ENCODE measurements at regions not wholly inside any gene's neighbourhood (a gene's known extent, or its start where the extent isn't known, plus 50 kb on each side); places are given as distances from the start of the nearest gene placed in this dataset.

DNA sequence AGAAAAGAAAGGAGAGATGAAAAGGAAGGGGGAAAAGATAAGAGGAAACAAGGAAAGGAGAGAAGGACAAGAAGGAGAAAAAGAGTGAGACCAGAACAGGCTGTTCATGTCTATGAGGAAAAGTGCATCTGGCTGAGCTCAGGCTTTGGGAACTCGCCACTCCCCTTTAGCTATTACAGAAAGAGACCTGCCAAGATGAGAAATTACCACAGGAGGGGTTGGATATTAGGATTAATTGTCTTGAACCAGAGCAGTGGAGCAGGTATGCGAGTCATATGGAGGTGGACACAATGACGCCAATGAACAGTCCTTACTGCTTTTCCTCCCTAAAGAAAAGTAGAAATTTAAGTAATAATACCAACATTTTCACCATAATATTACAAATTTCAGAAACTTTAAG, 577.0 kb upstream of the ARRDC4 start:
- Histone ChIP-seq H3K9me3 (ENCODE audit: control insufficient read depth, insufficient read depth, low read depth, low read length) (no peaks in the 10 kb centered on the region), H3K4me2 (ENCODE audit: extremely low read depth, insufficient read depth, low read length) (no peak overlapping the region), H3K27ac (ENCODE audit: insufficient read depth, low read length) (no peak overlapping the region), H3K27me3 (ENCODE audit: control insufficient read depth, insufficient read depth, low read length) (no peaks in the 10 kb centered on the region), H3K9ac (ENCODE audit: insufficient read depth, low read length) (no peak overlapping the region), H3K79me2 (ENCODE audit: control insufficient read depth, insufficient read depth, low read length) (no peaks in the 10 kb centered on the region), H3K4me1 (ENCODE audit: control insufficient read depth, extremely low read depth, insufficient read depth, low read length) (no peaks in the 10 kb centered on the region), H3K4me3 (replicated peaks in 1 of 4; ENCODE audit: control extremely low read depth in 1 of 4, insufficient read depth in 1 of 4, low read depth in 3 of 4, low read length in 4 of 4) (no peak overlapping the region), H2AFZ (ENCODE audit: low read length) (no peak overlapping the region), H3K36me3 (ENCODE audit: control insufficient read depth, insufficient read depth, low read length) (no peaks in the 10 kb centered on the region), H4K20me1 (ENCODE audit: control insufficient read depth, extremely low read depth, insufficient read depth, low read length) (no peaks in the 10 kb centered on the region)
- TF ChIP-seq EZH2 (IDR thresholded peaks at IDR 0.05; ENCODE audit: low read length, missing control alignments) = no peak
- TF ChIP-seq, protein P1, sequence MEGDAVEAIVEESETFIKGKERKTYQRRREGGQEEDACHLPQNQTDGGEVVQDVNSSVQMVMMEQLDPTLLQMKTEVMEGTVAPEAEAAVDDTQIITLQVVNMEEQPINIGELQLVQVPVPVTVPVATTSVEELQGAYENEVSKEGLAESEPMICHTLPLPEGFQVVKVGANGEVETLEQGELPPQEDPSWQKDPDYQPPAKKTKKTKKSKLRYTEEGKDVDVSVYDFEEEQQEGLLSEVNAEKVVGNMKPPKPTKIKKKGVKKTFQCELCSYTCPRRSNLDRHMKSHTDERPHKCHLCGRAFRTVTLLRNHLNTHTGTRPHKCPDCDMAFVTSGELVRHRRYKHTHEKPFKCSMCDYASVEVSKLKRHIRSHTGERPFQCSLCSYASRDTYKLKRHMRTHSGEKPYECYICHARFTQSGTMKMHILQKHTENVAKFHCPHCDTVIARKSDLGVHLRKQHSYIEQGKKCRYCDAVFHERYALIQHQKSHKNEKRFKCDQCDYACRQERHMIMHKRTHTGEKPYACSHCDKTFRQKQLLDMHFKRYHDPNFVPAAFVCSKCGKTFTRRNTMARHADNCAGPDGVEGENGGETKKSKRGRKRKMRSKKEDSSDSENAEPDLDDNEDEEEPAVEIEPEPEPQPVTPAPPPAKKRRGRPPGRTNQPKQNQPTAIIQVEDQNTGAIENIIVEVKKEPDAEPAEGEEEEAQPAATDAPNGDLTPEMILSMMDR (conservative IDR thresholded peaks at IDR 0.05 in 1 of 2, IDR thresholded peaks at IDR 0.05 in 1 of 2; ENCODE audit: low read depth in 1 of 2, low read length in 2 of 2) = no peak
- DNase-seq (ENCODE audit: low read depth in 2 of 2) = no peak

DNA sequence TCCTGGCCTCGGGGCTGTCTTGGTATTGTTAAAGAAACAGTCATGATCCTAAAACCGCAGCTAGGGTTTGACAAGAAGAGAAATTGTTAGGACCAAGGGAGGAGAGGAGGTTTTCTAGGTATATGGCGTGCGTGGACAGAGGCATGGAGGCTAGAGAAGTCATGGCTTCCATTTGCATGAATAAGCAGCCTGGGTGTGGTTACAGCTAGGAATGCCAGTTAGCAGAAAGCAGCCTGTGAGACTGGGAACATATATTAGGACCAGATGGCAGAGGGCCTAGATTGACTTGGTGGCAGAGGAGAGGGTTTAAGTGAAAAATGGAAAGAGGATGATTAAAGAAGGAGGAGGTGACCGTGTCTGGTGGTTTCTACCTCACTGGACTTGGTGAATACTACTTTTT, 573.6 kb upstream of the ARRDC4 start:
- H3K79me2 ChIP-seq (ENCODE audit: control insufficient read depth, insufficient read depth, low read length) = no peaks in the 10 kb centered on the region
- no peak overlapping the region for H3K27ac ChIP-seq (ENCODE audit: insufficient read depth, low read length)
- H3K9ac ChIP-seq (ENCODE audit: insufficient read depth, low read length) = no peak overlapping the region
- no peak for DNase-seq (ENCODE audit: low read depth in 2 of 2)
- H3K4me3 ChIP-seq (replicated peaks in 1 of 4; ENCODE audit: control extremely low read depth in 1 of 4, insufficient read depth in 1 of 4, low read depth in 3 of 4, low read length in 4 of 4) = no peak overlapping the region
- H3K27me3 ChIP-seq (ENCODE audit: control insufficient read depth, insufficient read depth, low read length) = no peaks in the 10 kb centered on the region
- H3K36me3 ChIP-seq (ENCODE audit: control insufficient read depth, insufficient read depth, low read length) = no peaks in the 10 kb centered on the region
- H3K4me2 ChIP-seq (ENCODE audit: extremely low read depth, insufficient read depth, low read length) = no peak overlapping the region
- H2AFZ ChIP-seq (ENCODE audit: low read length) = no peak overlapping the region
- no peaks in the 10 kb centered on the region for H3K9me3 ChIP-seq (ENCODE audit: control insufficient read depth, insufficient read depth, low read depth, low read length)
- H3K4me1 ChIP-seq (ENCODE audit: control insufficient read depth, extremely low read depth, insufficient read depth, low read length) = no peaks in the 10 kb centered on the region
- no peak for TF ChIP-seq EZH2 (IDR thresholded peaks at IDR 0.05; ENCODE audit: low read length, missing control alignments)
- TF ChIP-seq, protein P1 (conservative IDR thresholded peaks at IDR 0.05 in 1 of 2, IDR thresholded peaks at IDR 0.05 in 1 of 2; ENCODE audit: low read depth in 1 of 2, low read length in 2 of 2) = no peak
- H4K20me1 ChIP-seq (ENCODE audit: control insufficient read depth, extremely low read depth, insufficient read depth, low read length) = no peaks in the 10 kb centered on the region

DNA sequence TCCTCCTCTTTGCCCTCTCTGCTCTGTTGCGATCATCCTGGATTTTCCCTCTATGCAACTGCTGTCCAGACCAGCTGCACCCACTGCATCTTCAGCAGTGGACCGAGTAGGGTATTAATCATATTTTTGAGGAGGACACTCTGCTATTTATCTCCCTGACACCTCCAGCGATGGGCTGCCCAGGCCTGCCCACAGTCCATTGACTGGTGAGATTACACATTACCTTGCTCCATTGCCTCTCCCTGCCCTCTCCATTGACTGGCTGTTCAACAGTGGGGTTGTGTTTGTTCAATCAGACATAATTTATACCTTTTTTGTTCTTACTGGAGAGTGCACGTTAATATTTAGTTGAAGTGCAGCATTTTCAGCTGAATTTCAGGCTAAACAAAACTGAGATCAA, 559.3 kb upstream of the ARRDC4 start:
- Histone ChIP-seq H3K79me2 (ENCODE audit: control insufficient read depth, insufficient read depth, low read length) (no peaks in the 10 kb centered on the region), H3K4me1 (ENCODE audit: control insufficient read depth, extremely low read depth, insufficient read depth, low read length) (no peaks in the 10 kb centered on the region), H3K4me2 (ENCODE audit: extremely low read depth, insufficient read depth, low read length) (no peak overlapping the region), H3K9ac (ENCODE audit: insufficient read depth, low read length) (no peak overlapping the region), H3K36me3 (ENCODE audit: control insufficient read depth, insufficient read depth, low read length) (no peaks in the 10 kb centered on the region), H3K4me3 (replicated peaks in 1 of 4; ENCODE audit: control extremely low read depth in 1 of 4, insufficient read depth in 1 of 4, low read depth in 3 of 4, low read length in 4 of 4) (no peak overlapping the region), H3K27ac (ENCODE audit: insufficient read depth, low read length) (no peak overlapping the region), H2AFZ (ENCODE audit: low read length) (no peak overlapping the region), H4K20me1 (ENCODE audit: control insufficient read depth, extremely low read depth, insufficient read depth, low read length) (no peaks in the 10 kb centered on the region), H3K27me3 (ENCODE audit: control insufficient read depth, insufficient read depth, low read length) (no peaks in the 10 kb centered on the region), H3K9me3 (ENCODE audit: control insufficient read depth, insufficient read depth, low read depth, low read length) (no peaks in the 10 kb centered on the region)
- TF ChIP-seq, protein P1 (conservative IDR thresholded peaks at IDR 0.05 in 1 of 2, IDR thresholded peaks at IDR 0.05 in 1 of 2; ENCODE audit: low read depth in 1 of 2, low read length in 2 of 2) = no peak
- TF ChIP-seq EZH2 (IDR thresholded peaks at IDR 0.05; ENCODE audit: low read length, missing control alignments) = no peak
- no peak for DNase-seq (ENCODE audit: low read depth in 2 of 2)

Data from fibroblast of lung (primary cell).